ENCODE measurements at regions not wholly inside any gene's neighbourhood (a gene's known extent, or its start where the extent isn't known, plus 50 kb on each side); places are given as distances from the start of the nearest gene placed in this dataset.
A peak's percentile ranks its signal among the peaks of the same experiment; 100 is the strongest.

- H3K27ac ChIP-seq (ENCODE audit: low read depth in 2 of 2, low read length in 2 of 2) = no peak overlapping the region
- peak overlapping the region in 1 of 3 donors; percentile 10 for H3K4me3 ChIP-seq (ENCODE audit: low read length in 3 of 3)
- H3K36me3 ChIP-seq (ENCODE audit: control insufficient read depth in 2 of 3, insufficient read depth in 3 of 3, low read length in 3 of 3) = no peaks in the 10 kb centered on the region
- H3K9ac ChIP-seq (ENCODE audit: low read length in 3 of 3) = no peak overlapping the region
- TF ChIP-seq CTCF (IDR thresholded peaks at IDR 0.05; ENCODE audit: borderline replicate concordance, extremely low read depth, insufficient read depth) = no peak
- no peak for FAIRE-seq
- no peaks in the 10 kb centered on the region for H3K27me3 ChIP-seq (ENCODE audit: control insufficient read depth, insufficient read depth, low read length)
- no peak for DNase-seq
- intact Hi-C loops (cut with DNase I) = no loop called here
- H3K9me3 ChIP-seq (ENCODE audit: control insufficient read depth in 2 of 3, insufficient read depth in 1 of 3, low read length in 3 of 3) = no peaks in the 10 kb centered on the region
- H3K4me1 ChIP-seq (ENCODE audit: control insufficient read depth in 2 of 3, insufficient read depth in 2 of 3, low read depth in 1 of 3, low read length in 3 of 3) = no peaks in the 10 kb centered on the region
These were observed 375.3 kb upstream of the KITLG start for GRCh38 chr12:88955531-88955930.

- Histone ChIP-seq H3K36me3 (ENCODE audit: control insufficient read depth in 2 of 3, insufficient read depth in 3 of 3, low read length in 3 of 3) (no peaks in the 10 kb centered on the region), H3K4me3 (ENCODE audit: low read length in 3 of 3) (no peak overlapping the region), H3K9ac (ENCODE audit: low read length in 3 of 3) (no peak overlapping the region), H3K27ac (ENCODE audit: low read depth in 2 of 2, low read length in 2 of 2) (no peak overlapping the region), H3K9me3 (ENCODE audit: control insufficient read depth in 2 of 3, insufficient read depth in 1 of 3, low read length in 3 of 3) (no peaks in the 10 kb centered on the region), H3K4me1 (ENCODE audit: control insufficient read depth in 2 of 3, insufficient read depth in 2 of 3, low read depth in 1 of 3, low read length in 3 of 3) (no peaks in the 10 kb centered on the region), H3K27me3 (ENCODE audit: control insufficient read depth, insufficient read depth, low read length) (no peaks in the 10 kb centered on the region)
- intact Hi-C loops (cut with DNase I) = no loop called here
- no peak for TF ChIP-seq CTCF (IDR thresholded peaks at IDR 0.05; ENCODE audit: borderline replicate concordance, extremely low read depth, insufficient read depth)
- FAIRE-seq (no peak), DNase-seq (no peak)
These were observed 372.8 kb upstream of the KITLG start for GRCh38 chr12:88953029-88953586.

DNA sequence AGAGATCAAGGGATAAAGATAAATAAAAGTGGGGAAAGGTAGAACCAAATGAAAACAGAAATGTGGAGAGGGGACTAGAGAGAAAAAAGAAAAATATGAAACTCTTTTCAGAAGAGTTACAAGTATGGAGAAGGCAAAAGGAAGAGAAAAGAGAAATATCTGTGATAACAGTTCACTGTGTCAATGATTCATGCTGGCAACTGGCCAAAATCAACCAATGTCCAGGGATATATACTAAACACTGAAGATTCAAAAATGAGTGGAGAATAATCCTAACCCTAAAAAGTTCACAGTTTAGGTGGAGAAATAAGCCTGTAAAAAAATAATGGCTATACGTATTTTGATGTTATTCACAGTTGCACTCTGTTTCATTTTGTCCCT is 372.3 kb upstream of the KITLG start:
- TF ChIP-seq CTCF (IDR thresholded peaks at IDR 0.05; ENCODE audit: borderline replicate concordance, extremely low read depth, insufficient read depth) = no peak
- Histone ChIP-seq H3K9me3 (ENCODE audit: control insufficient read depth in 2 of 3, insufficient read depth in 1 of 3, low read length in 3 of 3) (no peaks in the 10 kb centered on the region), H3K4me3 (ENCODE audit: low read length in 3 of 3) (no peak overlapping the region), H3K9ac (ENCODE audit: low read length in 3 of 3) (no peak overlapping the region), H3K4me1 (ENCODE audit: control insufficient read depth in 2 of 3, insufficient read depth in 2 of 3, low read depth in 1 of 3, low read length in 3 of 3) (no peaks in the 10 kb centered on the region), H3K27ac (ENCODE audit: low read depth in 2 of 2, low read length in 2 of 2) (no peak overlapping the region), H3K36me3 (ENCODE audit: control insufficient read depth in 2 of 3, insufficient read depth in 3 of 3, low read length in 3 of 3) (no peaks in the 10 kb centered on the region), H3K27me3 (ENCODE audit: control insufficient read depth, insufficient read depth, low read length) (no peaks in the 10 kb centered on the region)
- FAIRE-seq = no peak
- intact Hi-C loops (cut with DNase I) = no loop called here
- DNase-seq = no peak

Measured in kidney (tissue), 13 donors.